H9 (cell line): ENCODE measurements at regions not wholly inside any gene's neighbourhood (a gene's known extent, or its start where the extent isn't known, plus 50 kb on each side); places are given as distances from the start of the nearest gene placed in this dataset.

Experiments used
- DNase-seq: peaks from one replicate; pipeline ENCODE4 v3.0.0-alpha.2; 2017
- H2AFZ ChIP-seq: one replicate; pipeline ENCODE4 v1.6.1; 2013; ENCODE audit warnings: mild to moderate bottlenecking, low read length, control low read depth, moderate library complexity
- H2AK5ac ChIP-seq: 2 replicates; pipeline ENCODE4 v1.6.1; 2013; ENCODE audit warnings: low read length, control low read depth, mixed read lengths; ENCODE audit not compliant: insufficient read length
- H2BK120ac ChIP-seq: one replicate; pipeline ENCODE4 v1.6.1; 2013; ENCODE audit warnings: low read depth, mild to moderate bottlenecking, low read length, control low read depth, inconsistent platforms; ENCODE audit not compliant: poor library complexity, severe bottlenecking
- H2BK12ac ChIP-seq: 2 replicates; pipeline ENCODE4 v1.6.1; 2013; ENCODE audit warnings: low read length, control low read depth, mixed read lengths, low read depth; ENCODE audit not compliant: insufficient read length
- H2BK15ac ChIP-seq: 2 replicates; pipeline ENCODE4 v1.6.1; 2013; ENCODE audit warnings: low read depth, low read length, control low read depth
- H2BK20ac ChIP-seq: one replicate; pipeline ENCODE4 v1.6.1; 2013; ENCODE audit warnings: low read depth, mild to moderate bottlenecking, low read length, control low read depth, inconsistent platforms; ENCODE audit not compliant: poor library complexity, severe bottlenecking
- H2BK5ac ChIP-seq: 2 replicates; pipeline ENCODE4 v1.6.1; 2013; ENCODE audit warnings: low read length, control low read depth, mixed read lengths; ENCODE audit not compliant: insufficient read length
- H3K14ac ChIP-seq: 2 replicates; pipeline ENCODE4 v1.6.1; 2013; ENCODE audit warnings: low read length, control low read depth; ENCODE audit not compliant: insufficient read depth
- H3K18ac ChIP-seq: 2 replicates; pipeline ENCODE4 v1.6.1; 2013; ENCODE audit warnings: low read depth, mild to moderate bottlenecking, mixed read lengths, low read length, control low read depth; ENCODE audit not compliant: insufficient read length
- H3K23ac ChIP-seq: 2 replicates; pipeline ENCODE4 v1.6.1; 2013; ENCODE audit warnings: low read length, control low read depth, mixed read lengths, low read depth; ENCODE audit not compliant: insufficient read length
- H3K23me2 ChIP-seq: 2 replicates; pipeline ENCODE4 v1.6.1; 2013; ENCODE audit warnings: low read depth, mild to moderate bottlenecking, mixed read lengths, low read length, control low read depth; ENCODE audit not compliant: insufficient read length, poor library complexity, severe bottlenecking
- H3K27ac ChIP-seq: 2 replicates; pipeline ENCODE4 v1.5.1; 2013; ENCODE audit warnings: low read length, control low read depth, mixed read lengths, low read depth; ENCODE audit not compliant: insufficient read length
- H3K27me3 ChIP-seq: 2 replicates; pipeline ENCODE4 v1.6.1; 2013; ENCODE audit warnings: low read length, control low read depth, inconsistent platforms; ENCODE audit not compliant: insufficient read depth
- H3K4ac ChIP-seq: 2 replicates; pipeline ENCODE4 v1.6.1; 2013; ENCODE audit warnings: low read depth, mild to moderate bottlenecking, control low read depth, inconsistent platforms, low read length, moderate library complexity
- H3K4me1 ChIP-seq: 2 replicates; pipeline ENCODE4 v1.6.1; 2013; ENCODE audit warnings: low read length, control low read depth, inconsistent platforms; ENCODE audit not compliant: insufficient read depth
- H3K4me2 ChIP-seq: 2 replicates; pipeline ENCODE4 v1.6.1; 2013; ENCODE audit warnings: low read length, control low read depth, mixed read lengths; ENCODE audit not compliant: insufficient read length, insufficient read depth
- H3K56ac ChIP-seq: 2 replicates; pipeline ENCODE4 v1.6.1; 2013; ENCODE audit warnings: low read depth, mild to moderate bottlenecking, mixed read lengths, low read length, control low read depth; ENCODE audit not compliant: insufficient read length
- H3K79me1 ChIP-seq: 2 replicates; pipeline ENCODE4 v1.6.1; 2013; ENCODE audit warnings: low read depth, mild to moderate bottlenecking, moderate library complexity, low read length, control low read depth, inconsistent platforms; ENCODE audit not compliant: insufficient read depth, poor library complexity, severe bottlenecking
- H3K79me2 ChIP-seq: 2 replicates; pipeline ENCODE4 v1.6.1; 2013; ENCODE audit warnings: low read length, control low read depth, inconsistent platforms; ENCODE audit not compliant: insufficient read depth
- H3K9ac ChIP-seq: 2 replicates; pipeline ENCODE4 v1.6.1; 2013; ENCODE audit warnings: low read length, control low read depth, mixed read lengths; ENCODE audit not compliant: insufficient read length; ENCODE audit errors: extremely low read depth
- H3K9me3 ChIP-seq: one replicate; pipeline ENCODE4 v1.6.1; 2013; ENCODE audit warnings: low read depth, low read length, inconsistent platforms; ENCODE audit not compliant: control insufficient read depth
- H3T11ph ChIP-seq: one replicate; pipeline ENCODE4 v1.6.1; 2013; ENCODE audit warnings: mild to moderate bottlenecking, low read length, control low read depth, inconsistent platforms
- H4K20me1 ChIP-seq: one replicate; pipeline ENCODE4 v1.6.1; 2013; ENCODE audit not compliant: control insufficient read depth, insufficient read length, insufficient read depth
- H4K5ac ChIP-seq: 2 replicates; pipeline ENCODE4 v1.6.1; 2013; ENCODE audit warnings: low read depth, mild to moderate bottlenecking, mixed read lengths, low read length, control low read depth; ENCODE audit not compliant: insufficient read length
- H4K8ac ChIP-seq: replicated peaks from 2 replicates; pipeline ENCODE4 v1.6.1; 2013; ENCODE audit warnings: low read length, control low read depth, mixed read lengths, low read depth; ENCODE audit not compliant: insufficient read length
- H4K91ac ChIP-seq: 2 replicates; pipeline ENCODE4 v1.6.1; 2013; ENCODE audit warnings: low read depth, mild to moderate bottlenecking, moderate library complexity, mixed read lengths, low read length, control low read depth; ENCODE audit not compliant: insufficient read length
- H3K27ac Mint-ChIP-seq, 3 experiments: 2 replicates in 2 of 3; 3 replicates in 1 of 3; pipeline ENCODE4 v1.8.0; 2020 to 2021; ENCODE audit warnings: mixed read lengths in 3 of 3, mild to moderate bottlenecking in 1 of 3, moderate library complexity in 1 of 3
- H3K27me3 Mint-ChIP-seq: 2 replicates; pipeline ENCODE4 v1.8.0; 2021; ENCODE audit warnings: low read depth, mild to moderate bottlenecking, moderate library complexity, mixed read lengths
- H3K36me3 Mint-ChIP-seq, 3 experiments: 2 replicates in 2 of 3; 3 replicates in 1 of 3; pipeline ENCODE4 v1.8.0; 2020 to 2021; ENCODE audit warnings: low read depth in 3 of 3, mixed read lengths in 3 of 3; ENCODE audit not compliant: insufficient read depth in 1 of 3
- H3K4me1 Mint-ChIP-seq, 2 experiments: 2 replicates each; pipeline ENCODE4 v1.8.0; 2020; ENCODE audit warnings: mixed read lengths in 2 of 2
- H3K4me3 Mint-ChIP-seq, 2 experiments: 2 replicates in 1 of 2; 3 replicates in 1 of 2; pipeline ENCODE4 v1.8.0; 2020 to 2021; ENCODE audit warnings: mild to moderate bottlenecking in 2 of 2, mixed read lengths in 2 of 2, moderate library complexity in 1 of 2
- H3K9me3 Mint-ChIP-seq, 2 experiments: 2 replicates in 1 of 2; 3 replicates in 1 of 2; pipeline ENCODE4 v1.8.0; 2020; ENCODE audit warnings: mild to moderate bottlenecking in 2 of 2, mixed read lengths in 2 of 2, moderate library complexity in 1 of 2
- CTCF ChIP-seq: fragments of 200-600 bp; sonication (generic); conservative IDR thresholded peaks from 3 replicates; pipeline ENCODE4 v1.8.0; 2021; ENCODE audit warnings: antibody characterized with exemption, mild to moderate bottlenecking
- WGBS: extraction: QIAGEN DNeasy Blood & Tissue Kit; methylation state at CpG from one replicate; pipeline ENCODE4 v1.1.7; 2013; ENCODE audit warnings: missing lambda C conversion rate, low lambda C conversion rate, mixed read lengths; ENCODE audit not compliant: insufficient read length; ENCODE audit errors: extremely low coverage; 5-methylcytosine and 5-hydroxymethylcytosine counted together

GRCh38 chr15:94576889-94577533 lies 345.6 kb downstream of the MCTP2 start:
- H3K9ac ChIP-seq: no peak overlapping the region
- H3K27me3 ChIP-seq: no peaks in the 10 kb centered on the region
- H3K18ac ChIP-seq: no peak overlapping the region
- Mint-ChIP-seq H3K4me1 (peaks cover 0 to 3% of the 10 kb centered on the region in 2 experiments; a peak in 1 of 4 replicates), H3K4me3 (no peak overlapping the region), H3K36me3 (no peaks in the 10 kb centered on the region), H3K9me3 (no peaks in the 10 kb centered on the region), H3K27ac (no peak overlapping the region), H3K27me3 (no peaks in the 10 kb centered on the region; the same call in none of the 2 replicates)
- no peak overlapping the region for H2AK5ac ChIP-seq
- H3K79me2 ChIP-seq: no peaks in the 10 kb centered on the region
- no peak overlapping the region for H4K5ac ChIP-seq
- no peak overlapping the region for H3K4me2 ChIP-seq
- TF ChIP-seq CTCF: peak; percentile 89
- H2AFZ ChIP-seq: peak overlapping the region; percentile 49
- peak; percentile 67 for DNase-seq
- H2BK120ac ChIP-seq: no peak overlapping the region
- no peak overlapping the region for H3K56ac ChIP-seq
- H3K4me1 ChIP-seq: no peaks in the 10 kb centered on the region
- H3K4ac ChIP-seq: no peak overlapping the region
- H2BK5ac ChIP-seq: no peak overlapping the region
- H2BK20ac ChIP-seq: no peak overlapping the region
- H2BK12ac ChIP-seq: no peak overlapping the region
- H2BK15ac ChIP-seq: no peak overlapping the region
- H3K27ac ChIP-seq: no peak overlapping the region
- no CpG with 5 or more reads among the region's 12 CpGs for whole genome bisulfite sequencing
- no peak overlapping the region for H4K91ac ChIP-seq
- H3K14ac ChIP-seq: no peak overlapping the region
- H3K23me2 ChIP-seq: no peaks in the 10 kb centered on the region
- H4K20me1 ChIP-seq: no peaks in the 10 kb centered on the region
- no peak overlapping the region for H3T11ph ChIP-seq
- H4K8ac ChIP-seq: no peak overlapping the region
- H3K23ac ChIP-seq: no peak overlapping the region
- no peaks in the 10 kb centered on the region for H3K79me1 ChIP-seq
- H3K9me3 ChIP-seq: no peaks in the 10 kb centered on the region
